Stimulated activated memory B cell treated with anti-CD40 and anti-IgM and Interleukin-4, amounts not matched to agents 10 μg/mL and 1 μg/mL and 100 μg/mL, for 72 hours (primary cell): ENCODE measurements at regions not wholly inside any gene's neighbourhood (a gene's known extent, or its start where the extent isn't known, plus 50 kb on each side); places are given as distances from the start of the nearest gene placed in this dataset.
"Not testable (repeated sequence)": the region's sequence is repeated elsewhere in the genome, so short reads cannot be mapped to it uniquely, and the experiment has no call there.

Source experiments
- ATAC-seq: fragments of 150-1000 bp; cut with Tn5 transposase; 2 replicates; pipeline ENCODE4 v1.10.0; 2021
- H3K27ac Mint-ChIP-seq: one replicate; pipeline ENCODE4 v1.8.0; 2022; ENCODE audit warnings: mild to moderate bottlenecking, mixed read lengths
- H3K27me3 Mint-ChIP-seq: one replicate; pipeline ENCODE4 v1.8.0; 2022; ENCODE audit warnings: mixed read lengths
- H3K36me3 Mint-ChIP-seq: one replicate; pipeline ENCODE4 v1.8.0; 2022; ENCODE audit warnings: mixed read lengths
- H3K4me1 Mint-ChIP-seq: one replicate; pipeline ENCODE4 v1.8.0; 2022; ENCODE audit warnings: mixed read lengths
- H3K4me3 Mint-ChIP-seq: one replicate; pipeline ENCODE4 v1.8.0; 2022; ENCODE audit warnings: mild to moderate bottlenecking, moderate library complexity, mixed read lengths
- H3K9me3 Mint-ChIP-seq: one replicate; pipeline ENCODE4 v1.8.0; 2022; ENCODE audit warnings: mixed read lengths

DNA sequence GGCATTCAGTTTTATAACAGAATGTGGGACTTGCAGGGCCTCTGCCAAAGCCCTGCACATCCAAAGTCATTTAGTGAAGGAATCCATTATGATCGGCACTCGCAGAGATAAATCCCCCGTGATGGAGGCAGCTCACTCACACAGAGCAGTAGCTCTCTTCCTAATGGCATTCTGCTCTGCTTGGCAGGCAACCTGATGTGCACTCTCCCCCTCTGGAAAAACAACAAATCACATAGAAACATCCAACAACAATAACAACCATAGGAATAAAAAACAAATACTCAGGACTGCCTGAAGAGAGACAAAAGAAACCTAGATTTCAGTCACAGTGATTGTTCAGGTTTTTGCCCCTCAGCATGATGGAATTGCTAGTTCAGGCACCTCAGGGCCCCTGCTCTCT lies 59.7 kb downstream of the NAA11 start:
- H3K4me3 Mint-ChIP-seq: no peak overlapping the region
- no peak overlapping the region for H3K27ac Mint-ChIP-seq
- ATAC-seq: peak; percentile 8
- no peaks in the 10 kb centered on the region for H3K9me3 Mint-ChIP-seq
- H3K27me3 Mint-ChIP-seq: no peaks in the 10 kb centered on the region
- H3K36me3 Mint-ChIP-seq: no peaks in the 10 kb centered on the region
- no peaks in the 10 kb centered on the region for H3K4me1 Mint-ChIP-seq

DNA sequence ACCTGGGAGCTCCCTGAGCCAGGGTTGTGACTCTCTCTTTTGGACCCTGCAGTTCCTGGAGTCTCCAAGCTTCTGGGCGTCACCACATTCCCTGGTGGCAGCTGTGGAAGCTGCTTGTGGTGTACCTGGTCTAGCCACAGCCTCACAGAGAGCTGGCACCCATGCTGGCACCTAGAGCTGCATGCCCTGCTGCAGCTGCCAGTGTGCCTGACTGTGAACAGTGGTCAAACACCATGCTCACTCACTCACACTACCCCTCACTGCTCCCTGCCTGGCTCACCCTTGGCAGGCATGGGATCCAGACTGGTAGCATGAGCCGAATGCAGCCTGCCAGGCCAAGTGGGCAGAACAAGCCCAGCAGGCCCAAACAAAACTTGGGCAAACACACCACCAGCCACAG lies 66.6 kb downstream of the NAA11 start:
- Mint-ChIP-seq H3K27ac (no peak overlapping the region), H3K27me3 (no peaks in the 10 kb centered on the region), H3K4me3 (no peak overlapping the region), H3K4me1 (no peaks in the 10 kb centered on the region), H3K36me3 (no peaks in the 10 kb centered on the region), H3K9me3 (no peaks in the 10 kb centered on the region)
- no peak for ATAC-seq

DNA sequence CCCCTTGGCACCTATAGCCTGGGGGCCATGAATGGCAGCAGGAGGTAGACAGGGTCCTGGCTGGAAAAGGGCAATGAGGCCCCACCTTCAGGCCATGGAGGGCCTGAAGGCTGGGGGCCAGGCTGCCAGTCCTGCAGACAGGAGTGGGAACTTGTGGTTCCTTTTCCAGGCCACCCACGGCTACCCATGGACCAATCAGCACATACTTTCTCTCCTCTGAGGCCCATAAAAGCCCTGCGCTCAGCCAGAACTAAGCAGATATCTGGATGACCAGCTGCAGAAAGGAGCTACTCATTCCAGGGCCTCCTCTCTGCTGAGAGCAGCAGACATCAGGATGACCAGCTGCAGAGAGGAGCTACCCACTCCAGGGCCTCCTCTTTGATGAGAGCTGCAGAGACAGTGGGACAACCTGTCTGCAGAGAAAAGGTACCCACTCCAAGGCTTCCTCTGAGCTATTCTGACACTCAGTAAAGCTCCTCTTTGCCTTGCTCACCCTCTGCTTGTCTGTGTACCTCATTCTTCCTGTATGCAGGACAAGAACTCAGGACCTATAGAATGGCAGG lies 67.2 kb downstream of the NAA11 start:
- Mint-ChIP-seq H3K36me3 (no peaks in the 10 kb centered on the region), H3K27ac (no peak overlapping the region), H3K27me3 (no peaks in the 10 kb centered on the region), H3K4me3 (no peak overlapping the region), H3K4me1 (no peaks in the 10 kb centered on the region), H3K9me3 (no peaks in the 10 kb centered on the region)
- ATAC-seq: peak; percentile 14

DNA sequence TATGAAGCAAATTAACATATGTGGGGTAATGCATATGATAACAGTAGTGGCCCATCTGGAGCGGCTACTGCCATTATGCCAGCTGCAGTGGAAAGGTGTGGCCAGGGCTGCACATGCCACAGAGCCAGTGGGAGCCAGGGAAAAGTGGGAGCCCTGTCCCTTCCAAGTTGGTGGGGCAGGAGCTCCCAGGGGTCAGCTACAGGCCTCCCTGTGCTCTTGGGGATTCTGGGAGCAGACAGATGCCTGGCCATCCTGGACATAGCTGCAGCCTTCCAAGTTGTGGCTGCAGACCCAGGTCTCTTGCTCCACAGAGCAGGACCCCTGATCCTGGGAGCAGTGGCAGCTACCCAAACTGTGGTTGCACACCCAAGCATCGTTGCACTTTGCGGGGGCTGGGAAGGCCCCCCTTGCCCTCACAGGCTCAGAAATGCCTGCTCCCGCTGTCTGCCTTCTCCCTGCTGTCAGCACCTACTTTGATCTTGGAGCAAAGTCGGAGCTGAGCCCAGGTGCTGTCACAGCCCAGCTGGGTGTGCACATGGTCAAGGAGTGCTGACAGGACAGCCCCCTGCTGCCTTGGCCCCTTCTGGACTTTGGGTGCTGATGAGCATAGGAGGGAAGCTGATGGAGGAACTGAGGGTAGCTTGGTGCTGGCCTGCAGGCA lies 67.8 kb downstream of the NAA11 start:
- Mint-ChIP-seq H3K9me3 (no peaks in the 10 kb centered on the region), H3K27ac (no peak overlapping the region), H3K4me1 (no peaks in the 10 kb centered on the region), H3K36me3 (no peaks in the 10 kb centered on the region), H3K4me3 (no peak overlapping the region), H3K27me3 (no peaks in the 10 kb centered on the region)
- no peak for ATAC-seq

DNA sequence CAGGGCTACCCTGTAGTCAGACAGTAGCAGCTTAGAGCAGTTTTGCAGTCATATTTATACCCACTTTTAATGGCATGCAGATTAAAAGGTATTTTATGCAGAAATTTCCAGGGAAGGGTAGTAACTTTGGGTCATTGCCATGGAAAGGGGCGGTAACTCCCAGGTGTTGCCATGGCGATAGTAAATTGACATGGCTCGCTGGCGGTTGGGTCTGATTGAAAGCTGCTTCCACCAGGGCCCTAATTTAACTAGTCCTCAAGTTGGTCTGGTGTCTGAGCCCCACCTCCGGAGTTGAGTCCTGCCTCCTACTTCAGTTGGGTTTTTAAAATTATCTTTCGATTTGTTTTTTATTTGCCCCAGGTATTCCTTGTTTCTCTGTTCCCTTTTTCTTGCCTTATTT lies 70.1 kb downstream of the NAA11 start:
- Mint-ChIP-seq H3K27ac (no peak overlapping the region), H3K4me1 (no peaks in the 10 kb centered on the region), H3K36me3 (no peaks in the 10 kb centered on the region), H3K27me3 (no peaks in the 10 kb centered on the region), H3K4me3 (no peak overlapping the region), H3K9me3 (no peaks in the 10 kb centered on the region)
- no peak for ATAC-seq

DNA sequence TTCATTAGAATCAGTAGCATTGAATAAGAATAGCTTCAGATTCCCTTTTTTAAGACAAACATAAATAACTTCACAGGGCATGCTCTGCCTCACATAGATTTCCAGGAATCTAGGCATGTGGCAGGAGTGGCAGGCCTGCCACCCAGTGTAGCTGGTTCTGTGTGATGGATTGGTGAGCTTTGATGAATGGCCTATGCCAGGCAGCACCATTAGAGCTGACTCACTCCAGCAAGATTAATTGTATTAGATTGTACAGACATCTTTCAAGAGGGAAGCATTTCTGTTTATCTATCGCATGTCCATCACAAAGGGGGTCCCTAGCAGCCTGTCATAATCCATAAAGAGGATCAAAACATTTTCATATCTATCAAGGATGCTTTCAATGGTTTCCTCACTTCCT lies 71.9 kb downstream of the NAA11 start:
- no peaks in the 10 kb centered on the region for H3K9me3 Mint-ChIP-seq
- H3K4me3 Mint-ChIP-seq: no peak overlapping the region

DNA sequence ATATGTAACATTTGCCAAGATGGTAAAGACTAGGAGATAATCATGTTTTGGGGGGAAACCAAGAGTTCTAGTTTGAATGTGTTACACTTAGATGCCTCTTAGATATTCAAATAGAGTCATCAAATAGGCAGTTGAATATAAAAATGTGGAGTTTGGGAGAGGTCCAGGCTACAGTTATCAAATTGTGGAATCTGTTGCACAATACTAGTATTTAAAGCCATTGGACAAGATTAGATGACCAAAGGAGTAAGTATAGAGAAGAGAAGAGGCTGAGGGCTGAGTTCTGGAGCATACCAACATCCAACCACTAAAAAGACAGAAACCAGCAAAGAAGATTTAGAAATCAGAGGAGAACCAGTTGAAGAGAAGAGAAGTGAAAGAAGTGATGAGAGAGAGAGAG lies 72.7 kb downstream of the NAA11 start:
- no peaks in the 10 kb centered on the region for H3K9me3 Mint-ChIP-seq
- H3K4me1 Mint-ChIP-seq: no peaks in the 10 kb centered on the region
- no peak for ATAC-seq
- no peaks in the 10 kb centered on the region for H3K27me3 Mint-ChIP-seq
- no peaks in the 10 kb centered on the region for H3K36me3 Mint-ChIP-seq
- no peak overlapping the region for H3K4me3 Mint-ChIP-seq
- H3K27ac Mint-ChIP-seq: no peak overlapping the region

More for the DNA sequence above, 71.9 kb downstream of the NAA11 start:
- ATAC-seq: no peak
- Mint-ChIP-seq H3K4me1 (no peaks in the 10 kb centered on the region), H3K27ac (no peak overlapping the region), H3K27me3 (no peaks in the 10 kb centered on the region), H3K36me3 (no peaks in the 10 kb centered on the region)

DNA sequence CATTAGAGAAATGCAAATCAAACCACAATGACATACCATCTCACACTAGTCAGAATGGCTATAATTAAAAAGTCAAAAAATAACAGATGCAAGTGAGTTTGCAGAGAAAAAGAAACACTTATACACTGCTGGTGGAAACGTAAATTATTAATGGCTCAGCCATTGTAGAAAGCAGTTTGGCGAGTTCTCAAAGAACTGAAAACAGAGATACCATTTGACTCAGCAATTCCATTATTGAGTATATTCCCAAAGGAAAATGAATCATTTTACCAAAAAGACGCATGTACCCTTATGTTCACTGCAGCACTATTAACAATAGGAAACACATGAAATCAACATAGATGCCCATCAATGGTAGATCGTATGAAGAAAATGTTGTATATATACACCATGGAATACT lies 75.0 kb downstream of the NAA11 start:
- ATAC-seq: no peak
- peaks cover 11% of the 10 kb centered on the region for H3K27me3 Mint-ChIP-seq
- no peaks in the 10 kb centered on the region for H3K4me1 Mint-ChIP-seq

DNA sequence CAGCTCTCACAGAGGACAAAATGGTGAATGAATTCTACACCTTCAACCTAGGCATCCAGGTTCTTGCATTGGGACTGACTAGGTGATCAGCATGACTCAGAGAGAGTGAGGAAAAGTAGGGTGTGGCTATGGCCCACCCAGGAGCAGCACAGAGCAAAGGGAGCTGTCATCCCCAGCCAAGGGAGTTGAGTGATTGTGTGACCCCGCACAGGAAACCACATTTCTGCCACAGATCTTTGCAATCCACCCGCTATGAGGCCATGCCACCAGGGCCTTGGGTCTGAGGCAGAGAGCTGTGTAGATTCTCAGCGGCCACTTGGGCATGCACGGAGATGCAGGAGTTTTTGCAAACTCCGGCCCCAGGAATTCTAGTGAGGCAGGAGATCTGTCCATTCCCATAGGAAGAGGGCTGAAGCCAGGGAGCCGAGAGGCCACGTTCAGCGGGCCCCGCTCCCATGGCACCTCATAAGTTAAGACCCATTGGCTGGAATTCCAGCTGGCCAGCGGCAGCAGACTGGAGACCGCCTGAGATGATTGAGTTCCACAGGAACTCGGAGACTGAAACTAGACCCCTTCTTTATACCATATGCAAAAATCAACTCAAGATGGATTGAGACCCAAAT lies 75.9 kb downstream of the NAA11 start:
- Mint-ChIP-seq H3K4me3 (no peak overlapping the region), H3K9me3 (no peaks in the 10 kb centered on the region), H3K36me3 (no peaks in the 10 kb centered on the region), H3K27me3 (peaks cover 11% of the 10 kb centered on the region), H3K27ac (no peak overlapping the region), H3K4me1 (no peaks in the 10 kb centered on the region)
- no peak for ATAC-seq

More for the DNA sequence above, 75.0 kb downstream of the NAA11 start:
- Mint-ChIP-seq H3K4me3 (no peak overlapping the region), H3K27ac (no peak overlapping the region), H3K9me3 (no peaks in the 10 kb centered on the region), H3K36me3 (no peaks in the 10 kb centered on the region)

DNA sequence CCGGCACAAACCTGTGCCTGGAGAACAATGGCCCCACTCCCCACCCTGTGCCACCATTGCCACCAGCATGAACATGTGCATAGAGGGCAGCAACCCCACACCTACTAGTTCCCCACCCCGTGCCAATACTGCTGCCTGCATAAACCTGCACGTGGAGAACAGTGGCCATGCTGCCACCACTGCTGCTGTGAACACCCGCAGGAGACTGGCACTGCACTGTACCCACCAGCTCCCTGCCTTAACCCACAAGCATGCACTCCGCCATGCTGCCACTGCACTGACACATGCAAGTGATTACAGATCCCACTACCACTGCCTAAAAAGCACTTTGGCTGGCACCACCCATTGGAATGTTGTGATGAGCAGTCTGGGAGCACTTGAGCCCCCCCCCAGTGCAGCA lies 77.3 kb downstream of the NAA11 start:
- no peaks in the 10 kb centered on the region for H3K4me1 Mint-ChIP-seq
- no peak for ATAC-seq
- no peak overlapping the region for H3K4me3 Mint-ChIP-seq
- H3K27ac Mint-ChIP-seq: no peak overlapping the region
- H3K36me3 Mint-ChIP-seq: no peaks in the 10 kb centered on the region
- H3K27me3 Mint-ChIP-seq: peaks cover 11% of the 10 kb centered on the region
- H3K9me3 Mint-ChIP-seq: no peaks in the 10 kb centered on the region

DNA sequence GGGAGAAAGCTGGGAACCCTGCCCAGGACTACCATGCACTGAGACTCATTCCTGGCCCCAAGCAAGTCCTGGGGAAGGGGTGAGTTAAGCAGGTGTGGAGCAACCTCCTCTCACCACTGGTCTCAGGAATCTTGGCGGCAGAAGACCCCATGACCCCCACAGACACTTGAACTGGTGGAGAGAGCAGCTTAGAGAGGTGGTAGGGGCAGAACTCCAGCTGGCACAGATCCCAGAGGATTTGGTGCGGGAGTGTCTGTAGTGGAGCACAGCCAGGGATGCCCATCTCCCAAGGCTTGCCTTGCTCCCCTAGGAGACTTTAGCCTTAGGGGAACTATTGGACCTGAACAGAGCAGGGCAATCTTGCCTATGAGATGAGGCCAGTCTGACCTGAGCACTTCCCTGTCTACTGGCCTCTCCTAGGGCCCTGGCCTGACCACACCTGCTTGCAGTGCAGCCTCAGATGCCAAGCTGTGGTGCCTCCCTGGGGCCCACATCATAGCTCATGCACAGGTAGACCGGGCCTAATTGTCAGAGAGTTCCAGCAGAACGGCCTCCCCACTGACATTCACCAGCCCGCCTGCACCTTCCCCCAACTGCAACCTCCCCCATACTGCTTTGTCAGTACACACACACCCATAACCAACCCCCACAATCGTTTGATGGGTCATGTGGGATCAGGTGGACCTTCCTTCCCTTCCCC lies 78.0 kb downstream of the NAA11 start:
- Mint-ChIP-seq H3K4me1 (no peaks in the 10 kb centered on the region), H3K36me3 (no peaks in the 10 kb centered on the region), H3K4me3 (no peak overlapping the region), H3K27ac (no peak overlapping the region), H3K27me3 (peaks cover 11% of the 10 kb centered on the region), H3K9me3 (no peaks in the 10 kb centered on the region)
- ATAC-seq: peak; percentile 36

DNA sequence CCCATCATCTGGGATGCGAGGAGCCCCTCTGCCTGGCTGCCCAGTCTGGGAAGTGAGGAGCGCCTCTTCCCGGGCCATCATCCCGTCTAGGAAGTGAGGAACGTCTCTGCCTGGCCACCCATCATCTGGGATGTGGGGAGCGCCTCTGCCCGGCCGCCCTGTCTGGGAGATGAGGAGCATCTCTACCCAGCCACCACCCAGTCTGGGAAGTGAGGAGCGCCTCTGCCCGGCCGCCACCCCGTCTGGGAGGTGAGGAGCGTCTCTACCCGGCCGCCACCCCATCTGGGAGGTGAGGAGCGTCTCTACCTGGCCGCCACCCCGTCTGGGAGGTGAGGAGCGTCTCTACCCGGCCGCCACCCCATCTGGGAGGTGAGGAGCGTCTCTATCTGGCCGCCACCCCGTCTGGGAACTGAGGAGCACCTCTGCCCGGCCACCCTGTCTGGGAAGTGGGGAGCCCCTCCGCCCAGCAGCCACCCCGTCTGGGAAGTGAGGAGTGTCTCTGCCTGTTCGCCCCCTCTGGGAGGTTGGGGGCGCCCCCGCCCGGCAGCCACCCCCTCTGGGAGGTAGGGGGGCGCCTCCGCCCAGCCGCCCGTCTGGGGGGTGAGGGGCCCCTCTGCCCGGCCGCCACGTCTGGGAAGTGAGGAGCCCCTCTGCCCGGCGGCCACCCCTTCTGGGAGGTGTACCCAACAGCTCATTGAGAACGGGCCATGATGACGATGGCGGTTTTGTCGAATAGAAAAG lies 80.5 kb downstream of the NAA11 start:
- H3K27ac Mint-ChIP-seq, H3K9me3 Mint-ChIP-seq, H3K4me3 Mint-ChIP-seq, H3K4me1 Mint-ChIP-seq, H3K36me3 Mint-ChIP-seq: not testable (repeated sequence)
- ATAC-seq: peak; percentile 55
- H3K27me3 Mint-ChIP-seq: peaks cover 11% of the 10 kb centered on the region

DNA sequence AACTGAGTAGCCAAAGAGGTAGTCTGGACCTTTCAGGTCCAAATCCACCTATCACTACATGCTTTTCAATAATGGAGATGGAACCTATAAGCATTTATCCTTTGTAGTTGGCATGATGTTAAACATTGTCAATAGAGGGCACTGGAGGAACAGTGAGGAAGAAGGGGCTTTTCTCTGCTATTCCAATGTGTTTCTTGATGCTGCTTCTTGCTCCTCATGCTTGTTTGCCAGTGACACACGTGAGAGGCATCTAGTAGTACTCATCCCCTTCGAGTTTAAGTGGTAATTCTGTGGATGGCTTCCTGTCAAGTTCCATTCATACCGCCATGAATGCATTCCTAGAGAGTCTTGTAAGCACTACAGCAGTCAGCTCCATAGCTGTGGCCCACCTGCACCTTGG lies 84.0 kb downstream of the NAA11 start:
- Mint-ChIP-seq H3K27me3 (peaks cover 11% of the 10 kb centered on the region), H3K4me1 (no peaks in the 10 kb centered on the region), H3K4me3 (no peak overlapping the region), H3K9me3 (no peaks in the 10 kb centered on the region), H3K27ac (no peak overlapping the region), H3K36me3 (no peaks in the 10 kb centered on the region)
- ATAC-seq: no peak

DNA sequence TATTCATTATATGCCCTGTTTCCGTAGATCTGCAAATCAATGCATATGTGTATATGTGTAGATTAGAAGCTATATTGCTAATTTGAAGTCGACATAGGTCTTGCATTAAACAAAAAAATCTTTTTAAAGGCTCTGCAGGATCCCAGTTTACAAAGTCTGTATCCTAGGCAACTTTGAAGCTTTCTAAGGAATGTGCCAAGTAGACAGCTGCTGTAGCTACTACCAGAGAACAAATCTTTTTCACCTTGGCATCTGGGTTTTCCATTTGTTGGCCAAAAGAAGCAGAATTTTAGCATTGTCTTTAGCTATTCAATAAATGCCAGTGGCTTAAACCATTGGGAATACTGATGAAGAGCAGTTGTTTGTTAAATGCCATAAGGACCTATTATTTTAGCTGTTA lies 88.0 kb downstream of the NAA11 start:
- H3K27me3 Mint-ChIP-seq: peaks cover 9% of the 10 kb centered on the region
- H3K36me3 Mint-ChIP-seq: no peaks in the 10 kb centered on the region
- H3K27ac Mint-ChIP-seq: no peak overlapping the region
- H3K4me1 Mint-ChIP-seq: no peaks in the 10 kb centered on the region
- H3K9me3 Mint-ChIP-seq: no peaks in the 10 kb centered on the region
- H3K4me3 Mint-ChIP-seq: no peak overlapping the region
- ATAC-seq: no peak

DNA sequence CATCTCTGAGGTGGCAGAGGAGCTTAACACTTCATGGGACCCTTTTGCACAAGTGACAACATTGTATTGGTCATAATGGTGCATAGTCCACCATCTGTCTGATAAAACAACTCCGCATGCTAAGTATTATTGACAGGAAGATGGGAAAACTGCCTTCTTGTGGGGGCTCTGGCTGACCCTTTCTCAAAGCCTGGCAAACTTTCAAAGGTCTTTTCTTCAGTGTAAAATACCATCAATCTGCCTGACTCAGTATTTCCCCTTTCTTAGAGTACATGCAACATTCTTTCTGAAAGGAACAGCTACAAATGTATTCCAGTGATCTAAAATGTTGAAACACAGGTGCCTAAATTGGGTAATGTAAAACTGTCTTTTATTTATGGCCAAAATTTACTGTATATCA lies 89.1 kb downstream of the NAA11 start:
- Mint-ChIP-seq H3K36me3 (no peaks in the 10 kb centered on the region), H3K27ac (no peak overlapping the region), H3K4me3 (no peak overlapping the region), H3K4me1 (no peaks in the 10 kb centered on the region), H3K9me3 (no peaks in the 10 kb centered on the region), H3K27me3 (peaks cover 9% of the 10 kb centered on the region)
- no peak for ATAC-seq
